NB4 (cell line): ENCODE measurements at regions not wholly inside any gene's neighbourhood (a gene's known extent, or its start where the extent isn't known, plus 50 kb on each side); places are given as distances from the start of the nearest gene placed in this dataset.

Source experiments
- POLR2A ChIP-seq: IDR thresholded peaks from 2 replicates; pipeline ENCODE4 v1.6.1; 2011; ENCODE audit warnings: mild to moderate bottlenecking; ENCODE audit not compliant: insufficient read length; ENCODE audit errors: extremely low read depth
- TF ChIP-seq, protein P1 (sequence below): IDR thresholded peaks from one replicate; pipeline ENCODE4 v1.5.1; 2012; ENCODE audit warnings: low read depth, low read length
- TF ChIP-seq, protein P2 (sequence below): IDR thresholded peaks from 2 replicates; pipeline ENCODE4 v1.6.1; 2011; ENCODE audit warnings: low read depth, low read length

DNA sequence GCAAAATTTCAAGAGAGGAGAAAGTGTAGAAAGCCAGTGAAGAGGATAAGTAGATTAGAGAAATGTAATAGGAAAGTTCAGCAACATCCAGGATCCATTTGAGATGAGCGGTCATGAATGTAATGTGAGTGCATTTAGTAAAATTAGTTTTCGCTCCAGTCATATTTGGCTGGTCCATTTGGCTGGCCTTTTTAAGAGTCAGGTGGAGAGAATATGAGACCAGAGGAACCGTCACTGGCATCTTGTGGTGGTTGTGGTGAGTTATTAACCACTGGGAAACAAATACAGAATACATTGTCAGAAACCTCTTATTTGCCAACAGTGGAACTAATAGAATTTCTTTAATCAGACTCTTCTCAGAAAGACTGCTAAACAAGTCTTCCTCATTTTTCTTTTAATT is 1064.3 kb upstream of the CDH2 start:
- TF ChIP-seq, protein P1, sequence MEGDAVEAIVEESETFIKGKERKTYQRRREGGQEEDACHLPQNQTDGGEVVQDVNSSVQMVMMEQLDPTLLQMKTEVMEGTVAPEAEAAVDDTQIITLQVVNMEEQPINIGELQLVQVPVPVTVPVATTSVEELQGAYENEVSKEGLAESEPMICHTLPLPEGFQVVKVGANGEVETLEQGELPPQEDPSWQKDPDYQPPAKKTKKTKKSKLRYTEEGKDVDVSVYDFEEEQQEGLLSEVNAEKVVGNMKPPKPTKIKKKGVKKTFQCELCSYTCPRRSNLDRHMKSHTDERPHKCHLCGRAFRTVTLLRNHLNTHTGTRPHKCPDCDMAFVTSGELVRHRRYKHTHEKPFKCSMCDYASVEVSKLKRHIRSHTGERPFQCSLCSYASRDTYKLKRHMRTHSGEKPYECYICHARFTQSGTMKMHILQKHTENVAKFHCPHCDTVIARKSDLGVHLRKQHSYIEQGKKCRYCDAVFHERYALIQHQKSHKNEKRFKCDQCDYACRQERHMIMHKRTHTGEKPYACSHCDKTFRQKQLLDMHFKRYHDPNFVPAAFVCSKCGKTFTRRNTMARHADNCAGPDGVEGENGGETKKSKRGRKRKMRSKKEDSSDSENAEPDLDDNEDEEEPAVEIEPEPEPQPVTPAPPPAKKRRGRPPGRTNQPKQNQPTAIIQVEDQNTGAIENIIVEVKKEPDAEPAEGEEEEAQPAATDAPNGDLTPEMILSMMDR, result no peak
- TF ChIP-seq POLR2A, result no peak
- TF ChIP-seq, protein P2, sequence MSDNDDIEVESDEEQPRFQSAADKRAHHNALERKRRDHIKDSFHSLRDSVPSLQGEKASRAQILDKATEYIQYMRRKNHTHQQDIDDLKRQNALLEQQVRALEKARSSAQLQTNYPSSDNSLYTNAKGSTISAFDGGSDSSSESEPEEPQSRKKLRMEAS, result no peak
